ENCODE measurements at regions not wholly inside any gene's neighbourhood (a gene's known extent, or its start where the extent isn't known, plus 50 kb on each side); places are given as distances from the start of the nearest gene placed in this dataset.

DNA sequence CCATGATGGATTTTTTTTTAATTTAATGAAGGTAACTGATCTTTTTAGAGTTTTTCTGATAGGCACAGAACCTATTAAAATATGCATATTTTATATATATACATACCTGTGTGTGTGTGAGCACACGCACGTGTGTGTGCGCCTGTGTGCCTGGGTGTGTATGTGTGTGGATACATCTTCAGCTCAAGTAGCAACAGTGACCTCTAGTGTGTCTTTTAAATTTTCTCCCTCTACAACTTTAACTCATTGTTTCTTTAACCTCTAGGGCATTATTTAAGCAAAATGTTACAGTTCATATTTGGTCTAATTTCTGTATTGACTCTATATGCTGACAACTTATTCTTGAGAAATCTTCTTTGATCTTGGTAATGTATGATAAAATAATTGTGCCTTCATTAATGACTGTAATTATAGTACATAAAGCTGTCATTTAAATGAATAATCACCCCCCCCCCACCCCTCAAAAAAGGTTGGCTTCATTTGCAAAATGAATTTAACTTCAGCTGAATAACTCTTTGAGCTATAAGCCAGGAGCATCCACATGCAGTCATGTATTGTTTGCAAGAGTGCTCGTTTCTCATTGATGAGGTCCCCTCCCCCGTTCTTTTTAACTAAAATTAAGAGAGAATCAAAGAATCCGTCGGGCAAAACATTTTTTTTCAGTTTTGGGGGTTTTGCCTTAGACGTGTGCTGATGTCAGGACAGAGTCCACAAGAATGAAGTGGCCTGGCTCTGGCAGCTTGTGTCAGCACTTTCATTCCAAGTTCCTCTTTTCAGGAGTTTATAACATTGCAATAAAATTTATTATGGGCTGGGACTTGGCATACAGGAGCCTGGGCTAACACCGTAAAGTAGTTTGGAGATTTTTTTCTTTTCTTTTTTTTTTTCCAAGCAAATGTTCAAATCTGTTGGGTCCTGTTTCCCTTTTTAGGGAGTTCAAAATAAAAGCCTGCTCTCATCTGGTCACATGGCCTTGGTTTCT, 80.0 kb downstream of the ETAA1 start:
- TF ChIP-seq, protein P1, sequence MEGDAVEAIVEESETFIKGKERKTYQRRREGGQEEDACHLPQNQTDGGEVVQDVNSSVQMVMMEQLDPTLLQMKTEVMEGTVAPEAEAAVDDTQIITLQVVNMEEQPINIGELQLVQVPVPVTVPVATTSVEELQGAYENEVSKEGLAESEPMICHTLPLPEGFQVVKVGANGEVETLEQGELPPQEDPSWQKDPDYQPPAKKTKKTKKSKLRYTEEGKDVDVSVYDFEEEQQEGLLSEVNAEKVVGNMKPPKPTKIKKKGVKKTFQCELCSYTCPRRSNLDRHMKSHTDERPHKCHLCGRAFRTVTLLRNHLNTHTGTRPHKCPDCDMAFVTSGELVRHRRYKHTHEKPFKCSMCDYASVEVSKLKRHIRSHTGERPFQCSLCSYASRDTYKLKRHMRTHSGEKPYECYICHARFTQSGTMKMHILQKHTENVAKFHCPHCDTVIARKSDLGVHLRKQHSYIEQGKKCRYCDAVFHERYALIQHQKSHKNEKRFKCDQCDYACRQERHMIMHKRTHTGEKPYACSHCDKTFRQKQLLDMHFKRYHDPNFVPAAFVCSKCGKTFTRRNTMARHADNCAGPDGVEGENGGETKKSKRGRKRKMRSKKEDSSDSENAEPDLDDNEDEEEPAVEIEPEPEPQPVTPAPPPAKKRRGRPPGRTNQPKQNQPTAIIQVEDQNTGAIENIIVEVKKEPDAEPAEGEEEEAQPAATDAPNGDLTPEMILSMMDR (IDR thresholded peaks at IDR 0.05 in 2 of 3, conservative IDR thresholded peaks at IDR 0.05 in 1 of 3; ENCODE audit: control insufficient read depth in 2 of 3, extremely low read depth in 1 of 3, insufficient read depth in 1 of 3, low read depth in 3 of 3, low read length in 3 of 3) = peak; percentile 5 to 42 (median 19); a peak in 2 of 6 replicates
- TF ChIP-seq NFYB (IDR thresholded peaks at IDR 0.05; ENCODE audit: insufficient read depth, low read depth, low read length) (no peak), GABPA (IDR thresholded peaks at IDR 0.05; ENCODE audit: low read depth) (no peak), NRF1 (conservative IDR thresholded peaks at IDR 0.05; ENCODE audit: low read depth, low read length) (no peak), HDGF (IDR thresholded peaks at IDR 0.05) (no peak), POLR2A (IDR thresholded peaks at IDR 0.05; ENCODE audit: low read depth, low read length) (no peak), CREB1 (IDR thresholded peaks at IDR 0.05; ENCODE audit: low read depth) (no peak), CHD4 (IDR thresholded peaks at IDR 0.05) (no peak)
- TF ChIP-seq, protein P2, sequence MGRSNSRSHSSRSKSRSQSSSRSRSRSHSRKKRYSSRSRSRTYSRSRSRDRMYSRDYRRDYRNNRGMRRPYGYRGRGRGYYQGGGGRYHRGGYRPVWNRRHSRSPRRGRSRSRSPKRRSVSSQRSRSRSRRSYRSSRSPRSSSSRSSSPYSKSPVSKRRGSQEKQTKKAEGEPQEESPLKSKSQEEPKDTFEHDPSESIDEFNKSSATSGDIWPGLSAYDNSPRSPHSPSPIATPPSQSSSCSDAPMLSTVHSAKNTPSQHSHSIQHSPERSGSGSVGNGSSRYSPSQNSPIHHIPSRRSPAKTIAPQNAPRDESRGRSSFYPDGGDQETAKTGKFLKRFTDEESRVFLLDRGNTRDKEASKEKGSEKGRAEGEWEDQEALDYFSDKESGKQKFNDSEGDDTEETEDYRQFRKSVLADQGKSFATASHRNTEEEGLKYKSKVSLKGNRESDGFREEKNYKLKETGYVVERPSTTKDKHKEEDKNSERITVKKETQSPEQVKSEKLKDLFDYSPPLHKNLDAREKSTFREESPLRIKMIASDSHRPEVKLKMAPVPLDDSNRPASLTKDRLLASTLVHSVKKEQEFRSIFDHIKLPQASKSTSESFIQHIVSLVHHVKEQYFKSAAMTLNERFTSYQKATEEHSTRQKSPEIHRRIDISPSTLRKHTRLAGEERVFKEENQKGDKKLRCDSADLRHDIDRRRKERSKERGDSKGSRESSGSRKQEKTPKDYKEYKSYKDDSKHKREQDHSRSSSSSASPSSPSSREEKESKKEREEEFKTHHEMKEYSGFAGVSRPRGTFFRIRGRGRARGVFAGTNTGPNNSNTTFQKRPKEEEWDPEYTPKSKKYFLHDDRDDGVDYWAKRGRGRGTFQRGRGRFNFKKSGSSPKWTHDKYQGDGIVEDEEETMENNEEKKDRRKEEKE (IDR thresholded peaks at IDR 0.05) = no peak

Data from GM12878 (cell line).